ENCODE measurements at regions not wholly inside any gene's neighbourhood (a gene's known extent, or its start where the extent isn't known, plus 50 kb on each side); places are given as distances from the start of the nearest gene placed in this dataset.

GRCh38 chr20:24095303-24095702 lies 106.7 kb upstream of the GGTLC1 start:
- no peak for TF ChIP-seq CTCF (conservative IDR thresholded peaks at IDR 0.05)
- H3K27ac ChIP-seq, result no peak overlapping the region

- no peak for TF ChIP-seq CTCF (conservative IDR thresholded peaks at IDR 0.05)
These were observed 101.0 kb upstream of the GGTLC1 start for GRCh38 chr20:24089576-24089975.

GRCh38 chr20:24086121-24086520 lies 97.5 kb upstream of the GGTLC1 start:
- TF ChIP-seq CTCF (conservative IDR thresholded peaks at IDR 0.05), result no peak
- no peak overlapping the region for H3K27ac ChIP-seq

More at GRCh38 chr20:24089576-24089975, 101.0 kb upstream of the GGTLC1 start:
- no peak overlapping the region for H3K27ac ChIP-seq

- TF ChIP-seq CTCF (conservative IDR thresholded peaks at IDR 0.05), result no peak
- no peak overlapping the region for H3K27ac ChIP-seq
These were observed 95.7 kb upstream of the GGTLC1 start for GRCh38 chr20:24084281-24084680.

- no peak for TF ChIP-seq CTCF (conservative IDR thresholded peaks at IDR 0.05)
- H3K27ac ChIP-seq, result no peak overlapping the region
These were observed 92.5 kb upstream of the GGTLC1 start for GRCh38 chr20:24081077-24081476.

- H3K27ac ChIP-seq, result no peak overlapping the region
- no peak for TF ChIP-seq CTCF (conservative IDR thresholded peaks at IDR 0.05)
These were observed 91.3 kb upstream of the GGTLC1 start for GRCh38 chr20:24079661-24080412.

- TF ChIP-seq CTCF (conservative IDR thresholded peaks at IDR 0.05), result no peak
These were observed 88.6 kb upstream of the GGTLC1 start for GRCh38 chr20:24077145-24077544.

More at GRCh38 chr20:24077145-24077544, 88.6 kb upstream of the GGTLC1 start:
- H3K27ac ChIP-seq, result no peak overlapping the region

All from VCaP (cell line).